Fibroblast of skin of right biceps (primary cell): ENCODE measurements at regions not wholly inside any gene's neighbourhood (a gene's known extent, or its start where the extent isn't known, plus 50 kb on each side); places are given as distances from the start of the nearest gene placed in this dataset.
"Not testable (repeated sequence)": the region's sequence is repeated elsewhere in the genome, so short reads cannot be mapped to it uniquely, and the experiment has no call there.

Experiments
- DNase-seq: peaks from one replicate; pipeline ENCODE4 v3.0.0-alpha.2; 2013

DNA sequence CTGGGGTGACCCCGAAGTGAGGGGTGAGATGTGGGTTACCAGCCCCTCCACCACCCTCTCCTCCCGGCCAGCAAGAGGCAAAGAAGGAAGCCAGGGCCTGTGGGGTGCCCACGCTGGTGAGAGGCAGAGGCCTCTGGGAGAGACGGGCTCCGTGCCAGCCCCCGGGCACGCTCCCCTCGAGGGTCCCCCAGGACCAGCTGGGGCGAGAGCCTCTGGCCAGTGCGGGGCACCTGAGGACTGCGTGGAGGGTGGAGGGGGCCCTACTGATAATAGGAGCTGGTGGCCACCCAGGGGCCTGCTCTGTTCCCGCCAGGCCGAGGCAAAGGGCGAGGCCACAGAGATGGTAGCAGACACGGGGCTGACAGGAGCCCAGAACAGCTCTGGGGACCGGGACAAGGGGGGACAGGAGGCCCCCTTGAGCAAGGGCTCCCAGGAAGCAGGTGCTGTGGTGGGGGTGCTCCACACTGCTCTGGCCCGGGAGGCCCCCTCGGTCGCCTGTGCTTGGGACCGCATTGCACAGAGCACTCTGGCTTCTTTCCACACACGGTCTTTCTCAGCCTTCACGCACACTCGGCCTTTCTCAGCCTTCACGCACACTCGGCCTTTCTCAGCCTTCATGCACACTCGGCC is 226.9 kb downstream of the TTLL2 start:
- DNase-seq = no peak

DNA sequence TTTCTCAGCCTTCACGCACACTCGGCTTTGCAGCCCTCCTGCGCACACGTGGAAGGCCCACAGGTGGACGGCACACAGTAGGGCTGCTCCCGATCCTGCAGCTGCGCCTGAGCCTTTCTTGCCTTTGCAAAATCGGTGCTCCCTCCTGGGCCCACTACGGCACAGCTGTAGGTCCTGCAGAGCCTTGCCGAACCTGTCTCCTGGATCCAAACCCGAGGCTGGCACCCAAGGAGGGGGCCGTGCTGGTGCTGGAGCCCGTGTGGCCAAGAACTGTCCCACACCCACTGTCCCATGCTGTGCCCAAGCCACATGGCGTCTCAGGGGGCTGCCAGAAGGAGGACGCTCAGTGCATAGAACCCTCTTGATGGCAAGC is 227.4 kb downstream of the TTLL2 start:
- DNase-seq = no peak

- no peak for DNase-seq
These were observed 228.3 kb downstream of the TTLL2 start for GRCh38 chr6:167552961-167553735.

DNA sequence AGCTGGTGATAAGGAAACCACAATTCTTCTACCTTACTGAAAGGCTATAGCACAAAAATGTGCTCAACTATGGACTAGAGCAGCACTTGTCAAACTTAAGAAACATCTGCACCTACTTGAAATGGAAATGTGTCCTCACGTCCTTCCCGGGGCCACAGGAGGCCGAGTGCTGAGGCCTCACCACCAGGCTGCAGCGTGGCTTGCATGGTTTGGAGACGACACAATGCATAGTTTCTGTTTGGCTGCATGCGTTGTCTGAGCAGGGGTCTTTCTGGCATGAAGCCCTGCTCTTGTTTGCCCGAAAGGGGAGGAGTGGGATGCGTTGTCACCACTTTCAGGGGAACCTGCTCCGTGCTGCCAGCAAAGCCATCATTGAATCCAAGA is 228.8 kb downstream of the TTLL2 start:
- DNase-seq = no peak

GRCh38 chr6:167554854-167555253 is 230.0 kb downstream of the TTLL2 start:
- no peak for DNase-seq

DNA sequence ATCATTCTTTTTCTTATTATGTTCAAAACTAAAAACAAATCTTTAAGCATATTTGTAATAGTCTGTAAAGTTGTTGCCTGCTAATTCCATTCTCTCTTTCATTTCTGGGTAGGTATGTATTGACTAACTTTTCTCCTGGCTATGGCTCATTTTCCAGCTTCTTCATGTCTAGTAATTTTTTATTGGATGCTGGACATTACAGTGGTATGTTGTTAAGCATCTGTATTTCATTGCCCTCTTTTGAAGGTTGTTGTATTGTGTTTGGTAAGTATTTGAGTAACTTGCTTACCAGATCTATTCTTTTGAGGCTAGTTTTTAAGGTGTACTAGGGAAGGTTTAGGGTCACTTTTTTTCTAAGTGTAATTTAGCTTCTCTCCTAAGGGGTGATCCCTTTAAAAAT is 230.9 kb downstream of the TTLL2 start:
- no peak for DNase-seq

- no peak for DNase-seq
These were observed 232.8 kb downstream of the TTLL2 start for GRCh38 chr6:167557675-167558074.

DNA sequence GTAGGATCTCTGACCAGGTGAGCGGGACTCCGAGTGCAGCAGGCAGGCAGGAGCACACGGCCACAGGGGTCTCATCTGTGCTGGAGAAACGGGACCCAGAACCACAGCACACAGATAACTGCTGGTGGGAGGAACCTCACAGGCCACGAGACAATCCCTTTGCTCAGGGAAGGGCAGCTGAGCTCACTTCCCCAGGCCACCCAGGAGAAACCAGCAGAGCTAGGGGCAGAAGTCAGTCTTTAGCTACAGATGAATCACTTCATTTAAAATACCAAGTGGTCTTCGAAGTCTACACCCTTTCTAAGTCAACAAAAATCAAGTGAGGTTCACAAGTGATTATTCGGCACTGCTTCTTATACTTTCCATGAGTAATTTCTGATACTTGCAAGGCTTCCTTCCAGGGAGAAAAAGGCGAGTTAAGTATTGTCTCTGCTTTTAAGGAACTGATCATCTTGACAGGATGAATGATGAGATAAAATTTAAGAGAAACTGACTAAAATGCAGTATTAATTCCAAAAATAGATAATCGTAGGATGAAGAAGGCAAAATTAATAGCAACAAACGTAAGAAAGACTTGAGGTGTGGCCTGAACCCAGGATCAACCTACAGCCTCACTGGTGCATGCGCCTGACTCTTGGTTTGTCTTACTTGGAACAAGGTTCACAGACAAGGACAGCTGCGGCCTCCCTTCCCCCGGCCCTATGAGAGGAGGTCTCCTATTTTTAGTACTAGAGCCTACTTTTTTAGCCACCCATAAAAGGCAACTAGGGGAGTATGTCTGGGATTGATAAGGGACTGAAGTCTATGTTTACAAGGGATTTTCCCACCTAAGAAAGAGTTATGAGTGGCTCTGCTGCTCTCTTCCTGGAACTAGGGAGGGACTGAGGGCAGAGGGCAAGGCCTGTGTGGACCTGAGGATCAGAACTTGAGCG is 233.6 kb downstream of the TTLL2 start:
- no peak for DNase-seq

DNA sequence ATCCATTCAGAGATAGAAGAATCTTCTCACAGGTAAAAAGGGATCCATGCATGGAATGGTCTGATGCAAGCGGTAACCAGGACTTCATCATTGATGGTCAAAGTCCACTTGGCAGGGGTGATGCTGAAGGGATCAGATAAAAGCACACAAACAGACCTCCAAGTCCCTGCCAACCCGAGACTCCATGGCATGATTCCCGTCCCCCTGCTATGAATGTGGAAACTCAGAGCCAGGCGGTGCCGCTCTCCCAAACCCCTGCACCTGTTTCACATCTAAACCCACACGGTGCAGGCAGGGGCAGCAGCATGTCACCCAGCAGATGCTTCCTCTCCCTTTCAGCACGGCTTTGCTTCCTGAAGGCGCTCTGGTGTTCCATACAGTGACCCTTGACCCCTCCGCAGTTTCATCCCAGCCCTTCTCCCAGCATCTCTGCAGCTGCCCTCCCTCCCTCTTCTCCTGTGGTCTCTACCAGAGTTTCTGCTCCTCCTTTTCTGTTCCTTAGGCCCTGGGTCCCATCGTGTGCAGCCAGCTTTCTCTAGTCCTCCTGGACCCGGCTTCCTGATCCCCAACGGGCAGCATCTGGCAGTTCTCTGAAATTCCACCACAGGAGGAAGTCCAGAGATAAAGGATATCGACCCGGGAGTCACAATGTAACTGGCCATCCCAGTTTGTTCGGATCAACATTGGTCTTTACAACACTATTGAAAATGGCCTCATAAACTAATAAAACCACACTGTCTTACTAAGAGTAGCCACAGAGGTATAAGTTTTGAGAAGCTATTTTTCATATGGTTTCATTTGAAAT is 235.0 kb downstream of the TTLL2 start:
- no peak for DNase-seq

DNA sequence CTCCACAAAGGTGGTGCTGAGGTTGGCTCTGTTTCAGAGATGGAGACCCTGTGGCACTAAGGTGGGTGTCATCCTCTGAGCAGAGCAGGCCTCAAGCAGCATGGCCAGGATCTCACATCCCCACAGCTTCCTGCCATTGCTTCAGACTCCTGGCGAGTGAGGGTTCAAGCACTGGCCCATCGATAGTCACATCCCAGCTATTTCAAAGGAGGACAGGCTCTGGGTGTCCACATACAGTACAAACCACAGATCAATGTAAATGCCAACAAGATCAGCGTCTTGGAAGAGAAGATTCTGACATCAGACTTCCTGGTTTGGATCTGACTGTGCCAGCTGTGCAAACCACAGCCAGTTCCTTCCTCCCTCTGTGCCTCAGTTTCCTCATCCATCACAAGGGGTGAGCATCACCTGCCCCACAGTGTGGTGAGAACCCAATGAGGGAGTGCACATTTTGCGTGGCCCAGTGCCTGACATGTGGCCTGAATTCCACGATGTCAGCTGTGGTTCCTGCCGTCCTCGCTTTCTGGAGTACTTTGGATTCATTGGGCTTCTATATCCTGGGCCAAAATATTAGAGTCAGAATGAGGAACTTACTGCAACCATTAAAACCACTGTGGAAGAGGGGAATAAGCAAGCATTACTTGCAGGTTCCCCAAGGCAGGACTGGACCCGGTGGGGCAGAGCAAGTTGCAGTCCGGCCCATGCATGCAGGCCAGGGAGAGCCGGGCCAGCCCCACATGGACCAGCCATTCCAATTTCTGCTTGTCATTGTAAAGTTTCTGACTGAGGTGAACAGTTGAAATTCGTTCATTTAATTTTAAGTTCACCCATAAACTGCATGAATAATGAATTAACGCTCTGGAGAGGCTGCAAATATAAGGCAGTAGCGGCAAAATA is 236.0 kb downstream of the TTLL2 start:
- DNase-seq = no peak

DNA sequence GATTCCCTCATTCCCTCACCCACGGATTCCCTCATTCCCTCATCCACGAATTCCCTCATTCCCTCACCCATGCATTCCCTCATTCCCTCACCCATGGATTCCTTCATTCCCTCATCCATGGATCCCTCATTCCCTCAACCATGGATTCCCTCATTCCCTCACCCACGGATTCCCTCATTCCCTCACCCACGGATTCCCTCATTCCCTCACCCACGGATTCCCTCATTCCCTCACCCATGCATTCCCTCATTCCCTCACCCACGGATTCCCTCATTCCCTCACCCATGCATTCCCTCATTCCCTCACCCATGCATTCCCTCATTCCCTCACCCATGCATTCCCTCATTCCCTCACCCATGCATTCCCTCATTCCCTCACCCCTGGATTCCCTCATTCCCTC is 238.0 kb downstream of the TTLL2 start:
- DNase-seq = not testable (repeated sequence)

- no peak for DNase-seq
These were observed 239.7 kb downstream of the TTLL2 start for GRCh38 chr6:167564416-167565250.

DNA sequence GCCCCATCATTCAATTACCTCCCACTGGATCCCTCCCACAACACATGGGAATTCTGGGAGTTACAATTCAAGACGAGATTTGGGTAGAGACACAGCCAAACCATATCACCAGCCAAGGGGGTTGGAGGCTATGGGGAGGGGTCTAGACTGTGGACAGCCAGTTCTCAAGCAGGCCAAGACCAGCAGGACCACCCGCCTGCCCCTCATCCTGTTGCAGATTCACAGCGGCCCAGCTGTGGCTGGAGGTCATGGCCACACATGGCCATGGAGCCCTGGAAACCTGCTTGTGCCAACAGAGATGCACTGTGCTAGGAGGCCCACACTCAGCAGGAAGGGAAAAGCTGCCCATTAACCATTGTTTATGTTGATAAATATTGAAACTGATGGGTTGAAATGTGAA is 240.5 kb downstream of the TTLL2 start:
- no peak for DNase-seq

GRCh38 chr6:167565884-167566599 is 241.2 kb downstream of the TTLL2 start:
- DNase-seq = no peak

GRCh38 chr6:167566711-167567141 is 241.8 kb downstream of the TTLL2 start:
- DNase-seq = no peak

- DNase-seq = no peak
These were observed 242.5 kb downstream of the TTLL2 start for GRCh38 chr6:167567142-167568033.

DNA sequence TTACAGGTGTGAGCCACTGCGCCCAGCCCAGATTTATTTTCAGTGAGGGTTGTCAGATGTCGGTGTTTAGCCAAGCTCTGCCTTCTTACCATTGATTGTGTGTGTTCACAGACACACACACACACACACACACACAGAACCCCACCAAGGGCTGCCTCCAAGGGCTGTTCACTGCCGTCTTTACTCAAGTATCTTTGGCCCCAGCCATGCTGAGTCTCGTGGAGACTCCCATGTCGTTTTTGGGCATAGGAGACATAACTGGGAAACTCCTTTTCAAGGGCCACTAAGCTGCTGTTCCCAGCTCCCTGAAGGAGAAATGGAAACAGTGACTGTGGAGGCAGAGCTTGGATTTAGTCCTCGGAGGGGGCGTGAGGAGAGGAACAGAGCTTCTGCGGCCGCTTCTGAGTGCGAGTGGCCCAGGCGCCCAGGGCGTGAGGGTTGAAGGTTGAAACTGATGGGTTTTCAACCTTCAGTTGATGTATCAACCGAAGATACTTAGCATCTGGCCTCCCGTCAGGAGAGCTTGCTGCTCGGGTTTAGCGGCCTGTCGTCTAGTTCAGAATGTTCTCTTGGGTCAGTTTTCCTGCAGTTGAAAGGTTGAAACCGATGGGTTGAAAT is 243.6 kb downstream of the TTLL2 start:
- no peak for DNase-seq

DNA sequence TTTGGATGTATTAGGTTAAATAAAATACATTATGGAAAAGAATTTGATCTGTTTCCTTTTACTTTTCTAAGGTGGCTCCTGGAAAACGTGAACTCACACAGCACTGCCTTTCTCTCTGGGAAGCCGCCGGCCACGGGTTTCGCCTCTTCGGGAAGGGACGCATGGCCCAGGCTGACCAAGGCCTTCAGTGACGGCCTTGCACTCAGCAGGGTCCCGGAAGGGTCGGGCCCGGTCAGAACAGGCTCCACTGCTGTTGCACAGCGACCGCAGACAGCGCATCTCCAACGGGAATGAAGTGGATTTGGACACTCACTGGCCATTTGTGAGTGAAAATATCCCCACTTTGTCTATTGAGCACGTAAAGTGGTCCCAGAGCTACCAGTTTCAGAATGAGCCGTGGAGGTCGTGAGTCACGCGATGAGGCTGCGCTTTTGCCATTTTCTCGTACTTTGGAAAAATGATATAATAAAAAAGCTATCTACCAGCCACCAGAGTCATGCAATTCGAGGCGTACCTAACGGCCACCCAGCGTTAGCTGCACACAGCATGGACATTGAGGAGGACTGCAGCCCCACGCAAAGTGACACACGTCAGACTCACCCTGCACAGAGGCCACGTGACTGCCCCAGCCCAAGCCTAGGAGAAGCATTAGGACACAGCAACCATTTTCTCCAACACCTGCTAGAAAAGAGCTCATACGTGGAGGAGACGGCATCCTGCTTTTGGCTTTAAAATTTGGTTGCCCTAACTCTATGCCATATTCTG is 244.3 kb downstream of the TTLL2 start:
- no peak for DNase-seq
